Gastroesophageal sphincter (tissue), 3 donors: ENCODE measurements at regions not wholly inside any gene's neighbourhood (a gene's known extent, or its start where the extent isn't known, plus 50 kb on each side); places are given as distances from the start of the nearest gene placed in this dataset.

Experiments
- EP300 ChIP-seq: sonication (generic); formaldehyde crosslinking; IDR thresholded peaks from one replicate; pipeline ENCODE4 v1.6.1; 2017; ENCODE audit warnings: antibody characterized with exemption, mild to moderate bottlenecking
- POLR2A ChIP-seq, 2 donors: fragments of 450-650 bp; IDR thresholded peaks; one replicate each; pipeline ENCODE4 v1.6.1; 2017; ENCODE audit warnings: antibody characterized with exemption in 2 of 2, mild to moderate bottlenecking in 2 of 2, moderate library complexity in 1 of 2
- TF ChIP-seq, protein P1 (sequence below), 4 experiments: fragments of 200-600 bp in 2 of 4; fragments of 450-650 bp in 2 of 4; sonication (generic) in 1 of 4; IDR thresholded peaks; one replicate each; pipeline ENCODE4 v1.5.1; 2017 to 2019; ENCODE audit warnings: antibody characterized with exemption in 4 of 4, mild to moderate bottlenecking in 2 of 4, moderate library complexity in 2 of 4

DNA sequence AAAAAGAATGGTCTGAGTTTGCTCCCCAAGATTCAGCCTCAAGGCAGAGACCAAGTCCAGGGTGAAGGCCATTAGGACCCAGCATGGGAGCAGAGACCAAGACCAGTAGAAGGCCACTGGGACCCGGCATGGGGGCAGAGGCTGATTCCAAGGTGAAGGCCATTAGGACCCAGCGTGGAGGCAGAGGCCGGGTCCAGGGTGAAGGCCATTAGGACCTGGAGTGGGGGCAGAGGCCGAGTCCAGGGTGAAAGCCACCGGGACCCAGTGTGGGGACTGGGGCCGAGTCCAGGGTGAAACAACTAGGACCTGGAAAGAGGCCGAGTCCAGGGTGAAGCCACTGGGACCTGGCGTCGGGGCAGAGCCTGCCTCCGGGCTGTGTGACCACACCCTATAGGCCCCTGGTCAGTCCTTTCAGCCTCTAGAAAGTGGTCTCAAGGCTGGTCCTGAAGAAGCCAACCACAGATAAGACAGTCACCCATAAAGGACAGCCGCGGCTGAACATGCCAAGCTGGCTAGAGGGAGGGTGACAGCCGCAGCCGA is 113.8 kb upstream of the SALL3 start:
- TF ChIP-seq, protein P1, sequence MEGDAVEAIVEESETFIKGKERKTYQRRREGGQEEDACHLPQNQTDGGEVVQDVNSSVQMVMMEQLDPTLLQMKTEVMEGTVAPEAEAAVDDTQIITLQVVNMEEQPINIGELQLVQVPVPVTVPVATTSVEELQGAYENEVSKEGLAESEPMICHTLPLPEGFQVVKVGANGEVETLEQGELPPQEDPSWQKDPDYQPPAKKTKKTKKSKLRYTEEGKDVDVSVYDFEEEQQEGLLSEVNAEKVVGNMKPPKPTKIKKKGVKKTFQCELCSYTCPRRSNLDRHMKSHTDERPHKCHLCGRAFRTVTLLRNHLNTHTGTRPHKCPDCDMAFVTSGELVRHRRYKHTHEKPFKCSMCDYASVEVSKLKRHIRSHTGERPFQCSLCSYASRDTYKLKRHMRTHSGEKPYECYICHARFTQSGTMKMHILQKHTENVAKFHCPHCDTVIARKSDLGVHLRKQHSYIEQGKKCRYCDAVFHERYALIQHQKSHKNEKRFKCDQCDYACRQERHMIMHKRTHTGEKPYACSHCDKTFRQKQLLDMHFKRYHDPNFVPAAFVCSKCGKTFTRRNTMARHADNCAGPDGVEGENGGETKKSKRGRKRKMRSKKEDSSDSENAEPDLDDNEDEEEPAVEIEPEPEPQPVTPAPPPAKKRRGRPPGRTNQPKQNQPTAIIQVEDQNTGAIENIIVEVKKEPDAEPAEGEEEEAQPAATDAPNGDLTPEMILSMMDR (IDR thresholded peaks at IDR 0.05) = no peak
- no peak for TF ChIP-seq EP300
- TF ChIP-seq POLR2A (IDR thresholded peaks at IDR 0.05) = no peak
